ENCODE measurements at regions not wholly inside any gene's neighbourhood (a gene's known extent, or its start where the extent isn't known, plus 50 kb on each side); places are given as distances from the start of the nearest gene placed in this dataset.
"Not testable (repeated sequence)": the region's sequence is repeated elsewhere in the genome, so short reads cannot be mapped to it uniquely, and the experiment has no call there.

DNA sequence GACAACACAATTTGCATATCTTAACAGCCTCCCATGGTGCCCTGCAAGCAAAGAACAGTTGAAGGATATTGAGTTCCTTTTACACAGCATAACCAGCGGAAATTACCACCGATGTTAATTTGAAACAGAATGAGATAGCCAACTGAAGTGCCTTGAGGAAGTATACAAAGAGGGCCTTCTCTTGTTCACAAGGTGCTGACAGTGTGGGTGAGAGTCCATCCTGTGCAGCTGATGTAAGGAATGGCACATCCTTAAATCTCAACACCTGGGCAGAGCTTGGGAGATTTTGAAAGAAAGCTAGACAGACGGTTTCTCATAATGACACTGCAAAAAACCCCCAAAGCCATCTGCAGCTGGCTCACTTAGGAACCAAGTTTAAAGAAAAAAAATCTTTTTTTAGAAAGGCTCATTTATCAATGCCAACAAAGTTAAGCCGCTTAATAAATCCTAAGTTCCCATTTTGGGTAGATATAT is 818.6 kb downstream of the KCNJ2 start:
- H3K4me3 Mint-ChIP-seq = no peak overlapping the region
- ATAC-seq (ENCODE audit: low read depth) = no peak

DNA sequence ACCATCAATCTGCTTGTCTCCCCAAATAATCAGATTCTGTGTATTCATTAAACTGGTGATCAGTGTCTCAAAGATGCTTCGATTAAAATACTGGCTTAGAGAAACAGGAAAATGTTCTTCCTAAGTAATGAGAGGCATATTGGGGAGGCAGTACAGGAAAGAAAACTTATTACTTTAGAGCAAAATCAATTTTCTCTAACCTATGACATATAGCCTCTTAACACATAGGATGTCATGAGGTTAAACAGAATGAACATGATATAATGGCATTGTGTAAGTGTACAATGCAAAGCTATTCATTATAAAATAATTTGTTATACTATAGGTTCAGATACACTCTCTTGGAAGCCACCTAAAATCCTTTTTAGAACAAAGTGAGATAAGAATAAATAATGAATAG is 819.3 kb downstream of the KCNJ2 start:
- Mint-ChIP-seq H3K27me3 (no peaks in the 10 kb centered on the region), H3K4me3 (no peak overlapping the region), H3K9me3 (peaks cover 13% of the 10 kb centered on the region), H3K4me1 (no peaks in the 10 kb centered on the region), H3K27ac (no peak overlapping the region), H3K36me3 (no peaks in the 10 kb centered on the region)
- no peak for ATAC-seq (ENCODE audit: low read depth)
- DNase-seq (ENCODE audit: low spot score in 2 of 2) = no peak

More for the DNA sequence above, 818.6 kb downstream of the KCNJ2 start:
- Mint-ChIP-seq H3K36me3 (no peaks in the 10 kb centered on the region), H3K9me3 (peaks cover 13% of the 10 kb centered on the region), H3K27ac (no peak overlapping the region), H3K4me1 (no peaks in the 10 kb centered on the region), H3K27me3 (no peaks in the 10 kb centered on the region)
- no peak for DNase-seq (ENCODE audit: low spot score in 2 of 2)

DNA sequence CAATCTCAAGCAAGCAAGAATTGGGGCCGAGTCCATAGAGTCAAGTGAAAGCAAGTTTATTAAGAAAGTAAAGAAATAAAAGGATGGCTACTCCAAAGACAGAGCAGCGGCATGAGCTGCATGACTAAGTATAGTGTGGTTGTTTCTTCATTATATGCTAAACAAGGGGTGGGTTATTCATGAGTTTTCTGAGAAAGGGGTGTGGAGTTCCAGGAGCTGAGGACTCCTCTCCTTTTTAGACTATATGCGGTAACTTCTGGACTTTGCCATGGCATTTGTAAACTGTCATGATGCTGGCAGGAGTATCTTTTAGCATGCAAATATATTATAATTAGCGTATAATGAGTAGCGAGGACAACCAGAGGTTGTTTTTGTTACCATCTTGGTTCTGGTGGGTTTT is 819.9 kb downstream of the KCNJ2 start:
- DNase-seq (ENCODE audit: low spot score in 2 of 2) (no peak), ATAC-seq (ENCODE audit: low read depth) (no peak)
- Mint-ChIP-seq H3K9me3 (peaks cover 13% of the 10 kb centered on the region), H3K27ac (no peak overlapping the region), H3K27me3 (no peaks in the 10 kb centered on the region), H3K36me3 (no peaks in the 10 kb centered on the region), H3K4me1 (no peaks in the 10 kb centered on the region), H3K4me3 (no peak overlapping the region)

DNA sequence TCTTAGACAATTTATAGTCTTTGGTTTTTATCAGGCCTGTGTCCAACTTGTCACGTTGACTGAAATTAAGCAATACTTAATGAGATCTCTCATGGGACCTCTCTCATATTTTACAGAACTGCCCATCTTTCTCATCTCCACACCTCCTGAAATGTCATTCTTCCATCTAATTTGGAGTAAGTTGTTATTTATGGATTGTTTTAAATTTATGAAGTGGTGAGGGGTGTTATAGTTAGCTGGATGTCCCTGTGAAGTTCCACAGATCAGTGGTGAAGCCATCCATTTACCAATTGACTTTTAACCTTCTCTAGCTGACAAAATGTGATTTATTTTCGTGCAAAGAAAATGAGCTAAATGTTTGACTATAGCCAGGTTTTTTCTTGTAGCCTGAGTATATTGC is 824.9 kb downstream of the KCNJ2 start:
- DNase-seq (ENCODE audit: low spot score in 2 of 2) (no peak), ATAC-seq (ENCODE audit: low read depth) (no peak)
- H3K4me3 Mint-ChIP-seq = no peak overlapping the region
- H3K27me3 Mint-ChIP-seq = no peaks in the 10 kb centered on the region
- no peak overlapping the region for H3K27ac Mint-ChIP-seq
- peaks cover 10% of the 10 kb centered on the region for H3K9me3 Mint-ChIP-seq
- H3K4me1 Mint-ChIP-seq = no peaks in the 10 kb centered on the region
- H3K36me3 Mint-ChIP-seq = no peaks in the 10 kb centered on the region

DNA sequence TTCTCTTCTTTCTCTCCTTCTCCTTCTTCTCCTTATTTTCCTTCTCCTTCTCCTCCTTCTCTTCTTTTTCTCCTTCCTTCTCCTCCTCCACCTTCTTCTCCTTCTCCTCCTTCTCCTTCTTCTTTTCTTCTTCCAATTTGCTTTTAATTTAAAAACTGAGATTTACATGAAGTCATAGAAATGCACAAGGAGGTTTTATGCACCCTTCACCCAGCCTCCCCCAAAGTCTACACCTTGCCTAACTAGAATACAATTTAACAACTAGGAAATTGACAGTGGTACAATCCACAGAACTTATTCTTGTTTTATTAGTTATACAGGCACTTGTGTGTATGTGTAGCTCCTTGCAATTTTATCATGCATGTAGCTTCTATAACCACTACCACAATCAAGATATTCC is 826.7 kb downstream of the KCNJ2 start:
- H3K4me1 Mint-ChIP-seq = no peaks in the 10 kb centered on the region
- H3K9me3 Mint-ChIP-seq = peaks cover 7% of the 10 kb centered on the region
- no peak for ATAC-seq (ENCODE audit: low read depth)
- H3K4me3 Mint-ChIP-seq = no peak overlapping the region
- no peaks in the 10 kb centered on the region for H3K36me3 Mint-ChIP-seq
- DNase-seq (ENCODE audit: low spot score in 2 of 2) = no peak
- H3K27me3 Mint-ChIP-seq = no peaks in the 10 kb centered on the region
- H3K27ac Mint-ChIP-seq = no peak overlapping the region

DNA sequence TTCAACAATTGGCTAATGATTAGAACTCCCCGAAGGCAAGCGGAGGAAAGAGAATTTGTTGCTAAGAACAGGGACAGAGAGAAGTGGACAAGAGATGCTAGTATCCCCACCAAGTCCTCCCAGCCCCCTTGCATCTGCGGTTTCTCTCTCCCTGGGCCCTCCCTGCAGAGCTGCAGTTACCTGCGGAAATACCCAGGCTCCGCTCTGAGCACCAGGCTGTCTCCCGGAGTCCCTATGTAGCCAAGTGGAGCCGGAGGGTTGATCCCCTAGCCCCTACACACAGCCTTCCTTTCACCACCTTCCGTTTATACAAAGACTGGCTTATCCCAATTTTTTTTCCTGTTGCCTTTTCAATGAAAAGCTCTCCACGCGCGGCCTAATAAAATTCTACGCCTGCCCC is 834.4 kb downstream of the KCNJ2 start:
- Mint-ChIP-seq H3K4me3 (no peak overlapping the region), H3K4me1 (no peaks in the 10 kb centered on the region), H3K36me3 (no peaks in the 10 kb centered on the region), H3K27me3 (no peaks in the 10 kb centered on the region), H3K9me3 (no peaks in the 10 kb centered on the region), H3K27ac (no peak overlapping the region)
- ATAC-seq (ENCODE audit: low read depth) = no peak
- DNase-seq (ENCODE audit: low spot score in 2 of 2) = no peak

DNA sequence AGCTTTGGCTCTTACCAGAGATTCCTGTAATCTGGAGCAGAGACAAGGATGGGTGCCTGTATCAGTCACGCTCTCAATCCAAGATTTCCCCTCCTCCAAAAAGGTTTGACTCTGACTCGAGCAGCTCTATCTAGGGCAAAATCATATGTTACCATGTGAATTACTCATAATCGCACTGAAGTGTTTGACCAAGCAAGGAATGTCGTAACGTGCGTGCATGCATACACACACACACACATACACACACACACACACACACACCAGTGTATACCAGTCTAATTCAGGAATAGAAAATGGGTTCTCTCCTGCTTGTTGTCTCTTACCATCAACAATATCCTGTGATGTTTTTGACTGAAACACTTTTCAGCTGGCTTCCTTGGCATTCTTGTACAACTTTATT is 835.1 kb downstream of the KCNJ2 start:
- ATAC-seq (ENCODE audit: low read depth) (no peak), DNase-seq (ENCODE audit: low spot score in 2 of 2) (no peak)
- Mint-ChIP-seq H3K36me3 (no peaks in the 10 kb centered on the region), H3K27ac (no peak overlapping the region), H3K4me1 (no peaks in the 10 kb centered on the region), H3K27me3 (no peaks in the 10 kb centered on the region), H3K4me3 (no peak overlapping the region), H3K9me3 (peaks cover 1% of the 10 kb centered on the region)

DNA sequence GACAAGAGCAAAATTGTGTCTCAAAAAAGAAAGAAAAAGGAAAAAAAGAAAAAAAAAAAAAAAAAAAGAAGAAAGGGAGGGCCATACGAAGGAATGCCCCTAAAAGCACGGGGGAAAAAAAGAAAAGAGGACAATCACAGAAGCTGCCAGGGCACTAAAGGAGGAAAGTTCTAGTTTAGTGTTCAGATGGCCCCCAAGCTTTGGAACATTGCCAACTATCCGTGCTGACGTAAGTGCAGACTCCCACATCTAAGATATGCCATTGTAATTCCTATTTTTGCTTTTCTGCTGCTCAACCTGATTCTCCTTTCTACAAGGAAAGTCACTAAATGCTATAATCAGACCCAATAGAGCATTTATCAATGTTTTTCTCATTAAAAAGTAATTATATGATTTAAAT is 842.1 kb downstream of the KCNJ2 start:
- Mint-ChIP-seq H3K4me1 (no peaks in the 10 kb centered on the region), H3K27ac (no peak overlapping the region), H3K4me3 (no peak overlapping the region), H3K27me3 (no peaks in the 10 kb centered on the region), H3K9me3 (peaks cover 5% of the 10 kb centered on the region), H3K36me3 (no peaks in the 10 kb centered on the region)
- ATAC-seq (ENCODE audit: low read depth) (no peak), DNase-seq (ENCODE audit: low spot score in 2 of 2) (no peak)

DNA sequence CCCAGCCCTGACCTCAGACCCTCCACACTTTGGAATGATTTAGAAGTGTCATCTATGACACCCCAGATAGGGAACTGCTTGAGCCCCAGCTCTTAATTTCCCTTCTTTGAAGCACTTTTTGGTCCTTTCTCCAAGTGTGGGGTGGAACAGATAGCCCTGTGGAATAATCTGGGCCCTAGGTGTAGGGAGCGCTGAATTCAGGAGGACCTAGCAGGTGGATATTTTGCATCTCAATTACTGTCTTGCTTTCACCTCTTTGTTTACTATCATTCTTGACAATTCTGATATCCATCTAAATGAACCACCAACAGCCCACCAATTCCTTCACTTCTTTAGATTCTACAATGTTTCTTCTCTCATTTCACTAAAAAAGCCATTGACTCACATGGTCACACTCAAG is 850.4 kb downstream of the KCNJ2 start:
- no peak overlapping the region for H3K27ac Mint-ChIP-seq
- DNase-seq (ENCODE audit: low spot score in 2 of 2) (no peak), ATAC-seq (ENCODE audit: low read depth) (no peak)
- peaks cover 2% of the 10 kb centered on the region for H3K9me3 Mint-ChIP-seq
- no peaks in the 10 kb centered on the region for H3K36me3 Mint-ChIP-seq
- H3K4me1 Mint-ChIP-seq = no peaks in the 10 kb centered on the region
- H3K4me3 Mint-ChIP-seq = no peak overlapping the region
- H3K27me3 Mint-ChIP-seq = no peaks in the 10 kb centered on the region

DNA sequence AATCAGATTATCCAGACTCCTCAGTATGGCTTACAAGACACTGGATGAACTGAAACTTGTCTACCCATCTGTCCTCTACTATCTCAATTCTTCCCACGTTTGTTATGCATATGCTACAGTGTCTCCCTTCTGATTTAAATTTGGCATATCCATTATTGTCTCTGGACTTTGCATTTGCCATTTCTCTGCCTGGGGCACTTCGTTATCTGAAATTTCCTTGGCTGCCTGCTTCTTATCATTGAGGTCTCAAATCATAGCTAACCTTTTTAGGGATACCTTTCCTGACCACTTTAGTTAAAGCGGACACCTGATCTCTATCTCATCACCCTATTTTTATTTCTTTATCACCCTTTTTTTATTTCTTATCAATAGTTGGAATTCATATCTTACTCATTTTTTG is 853.4 kb downstream of the KCNJ2 start:
- Mint-ChIP-seq H3K27ac (no peak overlapping the region), H3K4me1 (no peaks in the 10 kb centered on the region), H3K9me3 (peaks cover 2% of the 10 kb centered on the region), H3K36me3 (no peaks in the 10 kb centered on the region), H3K4me3 (no peak overlapping the region), H3K27me3 (no peaks in the 10 kb centered on the region)
- ATAC-seq (ENCODE audit: low read depth) = no peak
- DNase-seq (ENCODE audit: low spot score in 2 of 2) = no peak

DNA sequence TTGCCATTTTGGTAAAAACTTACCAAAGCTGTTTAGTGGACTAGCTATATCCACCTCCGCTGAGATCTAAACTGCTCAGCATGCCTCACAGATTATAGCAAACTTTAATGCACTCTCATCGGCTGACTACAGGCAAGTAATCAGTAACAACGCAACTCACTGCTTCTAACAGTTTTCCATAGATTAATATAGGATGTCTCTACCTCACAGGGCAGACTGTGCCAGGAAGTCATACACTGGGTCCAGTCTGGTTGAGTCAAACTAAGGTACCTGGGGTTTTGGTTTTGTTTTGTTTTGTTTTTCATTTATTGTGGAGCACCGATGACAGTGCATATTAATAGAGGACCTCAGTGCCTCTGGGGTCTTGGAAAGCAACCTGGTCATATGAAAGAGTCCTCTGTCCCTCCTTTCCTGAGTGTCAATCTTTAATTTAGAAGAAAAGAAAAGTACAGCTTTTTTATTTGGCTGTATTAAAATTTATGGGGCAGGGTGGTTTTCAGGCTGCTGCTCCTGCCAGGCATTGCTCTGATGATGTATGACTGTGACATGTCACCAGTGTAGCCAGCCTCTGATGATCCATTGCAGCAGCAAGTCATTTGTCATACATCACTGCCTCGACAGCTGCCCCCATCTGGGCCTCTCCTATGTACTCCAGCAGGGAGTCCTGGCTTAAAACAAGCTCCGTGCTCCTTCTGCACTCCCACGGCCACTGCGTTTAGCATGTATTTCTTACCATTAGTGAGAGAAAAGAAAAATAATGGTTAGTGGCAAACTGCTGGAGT is 854.1 kb downstream of the KCNJ2 start:
- no peak for ATAC-seq (ENCODE audit: low read depth)
- Mint-ChIP-seq H3K4me1 (no peaks in the 10 kb centered on the region), H3K36me3 (no peaks in the 10 kb centered on the region)

DNA sequence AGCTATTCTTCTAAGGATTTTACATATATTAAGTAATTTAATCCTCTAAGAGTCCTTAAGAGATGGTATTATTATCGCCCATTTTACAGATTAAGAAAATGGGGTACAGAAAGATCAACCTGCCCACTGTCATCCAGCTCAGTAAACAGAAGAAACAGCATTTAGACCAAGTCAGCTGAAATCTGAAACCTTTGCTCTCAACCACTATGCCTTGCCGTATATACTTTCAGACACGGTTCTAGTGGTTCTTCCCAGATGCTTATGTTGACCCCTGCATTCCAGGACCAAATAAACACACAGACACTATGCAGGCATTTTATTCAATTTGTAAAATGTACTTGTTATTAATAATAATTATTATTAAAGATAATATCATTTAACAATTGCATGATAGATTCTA is 854.8 kb downstream of the KCNJ2 start:
- Mint-ChIP-seq H3K4me1 (no peaks in the 10 kb centered on the region), H3K9me3 (no peaks in the 10 kb centered on the region), H3K4me3 (no peak overlapping the region), H3K36me3 (no peaks in the 10 kb centered on the region), H3K27me3 (no peaks in the 10 kb centered on the region), H3K27ac (no peak overlapping the region)
- ATAC-seq (ENCODE audit: low read depth) = no peak
- no peak for DNase-seq (ENCODE audit: low spot score in 2 of 2)

More for the DNA sequence above, 854.1 kb downstream of the KCNJ2 start:
- Mint-ChIP-seq H3K27me3 (no peaks in the 10 kb centered on the region), H3K4me3 (no peak overlapping the region), H3K9me3 (no peaks in the 10 kb centered on the region), H3K27ac (no peak overlapping the region)
- no peak for DNase-seq (ENCODE audit: low spot score in 2 of 2)

DNA sequence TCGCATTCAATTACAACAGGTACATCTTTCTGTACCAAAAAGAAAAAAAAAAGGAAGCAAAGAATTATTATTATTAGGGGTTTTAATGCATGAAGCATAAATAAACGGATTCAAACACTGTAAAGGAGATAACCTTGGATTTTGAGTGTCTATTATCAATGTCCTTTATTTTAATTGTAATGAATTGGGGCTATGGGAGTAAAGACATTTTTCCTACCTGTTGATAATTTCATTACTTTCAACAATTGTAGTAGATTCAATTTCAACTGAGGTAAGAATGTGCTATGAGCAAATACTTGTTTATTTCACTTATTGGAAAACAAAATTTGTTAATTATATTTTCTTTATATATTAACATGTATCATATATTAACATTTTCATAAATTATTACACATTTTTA is 855.6 kb downstream of the KCNJ2 start:
- H3K4me3 Mint-ChIP-seq = no peak overlapping the region

DNA sequence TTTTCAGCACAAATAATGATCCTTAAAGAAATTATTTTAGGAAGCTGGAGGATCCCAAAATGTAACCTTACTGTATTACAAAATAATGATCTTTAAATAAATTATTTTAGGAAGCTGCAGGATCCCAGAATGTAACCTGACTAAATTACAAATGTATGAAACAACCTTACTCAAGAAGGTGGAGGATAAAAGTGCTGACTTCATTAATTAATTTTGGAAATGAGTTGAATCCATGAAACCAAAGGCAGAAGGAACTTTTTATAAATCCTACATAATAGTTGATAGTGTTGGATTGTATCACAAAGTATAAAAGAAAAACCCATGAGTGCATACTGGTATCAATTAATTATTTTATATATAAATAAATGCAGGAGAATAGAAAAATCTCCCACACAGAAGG is 859.9 kb downstream of the KCNJ2 start:
- Mint-ChIP-seq H3K4me3 (no peak overlapping the region), H3K9me3 (no peaks in the 10 kb centered on the region), H3K4me1 (no peaks in the 10 kb centered on the region), H3K36me3 (no peaks in the 10 kb centered on the region), H3K27me3 (no peaks in the 10 kb centered on the region), H3K27ac (no peak overlapping the region)
- ATAC-seq (ENCODE audit: low read depth) (no peak), DNase-seq (ENCODE audit: low spot score in 2 of 2) (no peak)

More for the DNA sequence above, 855.6 kb downstream of the KCNJ2 start:
- H3K27me3 Mint-ChIP-seq = no peaks in the 10 kb centered on the region
- H3K27ac Mint-ChIP-seq = no peak overlapping the region
- H3K36me3 Mint-ChIP-seq = no peaks in the 10 kb centered on the region
- DNase-seq (ENCODE audit: low spot score in 2 of 2) (no peak), ATAC-seq (ENCODE audit: low read depth) (no peak)
- H3K9me3 Mint-ChIP-seq = no peaks in the 10 kb centered on the region
- H3K4me1 Mint-ChIP-seq = no peaks in the 10 kb centered on the region

DNA sequence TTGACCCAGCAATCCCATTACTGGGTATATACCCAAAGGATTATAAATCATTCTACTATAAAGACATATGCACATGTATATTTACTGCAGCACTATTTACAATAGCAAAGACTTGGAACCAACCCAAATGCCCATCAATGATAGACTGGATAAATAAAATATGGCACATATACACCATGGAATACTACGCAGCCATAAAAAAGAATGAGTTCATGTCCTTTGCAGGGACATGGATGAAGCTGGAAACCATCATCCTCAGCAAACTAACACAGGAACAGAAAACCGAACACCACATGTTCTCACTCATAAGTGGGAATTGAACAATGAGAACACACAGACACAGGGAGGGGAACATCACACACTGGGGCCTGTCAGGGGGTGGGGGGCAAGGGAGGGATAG is 862.0 kb downstream of the KCNJ2 start:
- not testable (repeated sequence) for ATAC-seq (ENCODE audit: low read depth); H3K4me3 Mint-ChIP-seq; DNase-seq (ENCODE audit: low spot score in 2 of 2); H3K27me3 Mint-ChIP-seq; H3K36me3 Mint-ChIP-seq; H3K9me3 Mint-ChIP-seq; H3K4me1 Mint-ChIP-seq; H3K27ac Mint-ChIP-seq

Measured in memory B cell (primary cell).